Body of pancreas (tissue), 4 donors: ENCODE measurements at regions not wholly inside any gene's neighbourhood (a gene's known extent, or its start where the extent isn't known, plus 50 kb on each side); places are given as distances from the start of the nearest gene placed in this dataset.

ENCODE experiments used
- CTCF ChIP-seq, 7 experiments: fragments of 450-650 bp in 4 of 7; fragments of 200-600 bp in 3 of 7; sonication (generic) in 3 of 7; IDR thresholded peaks; one replicate each; pipeline ENCODE4 v1.5.1; 2016 to 2019; ENCODE audit warnings: antibody characterized with exemption in 7 of 7
- POLR2A ChIP-seq, 3 donors: fragments of 450-650 bp; IDR thresholded peaks; one replicate each; pipeline ENCODE4 v1.6.1; 2016; ENCODE audit warnings: antibody characterized with exemption in 3 of 3, mild to moderate bottlenecking in 2 of 3

- TF ChIP-seq CTCF (IDR thresholded peaks at IDR 0.05) = no peak
- no peak for TF ChIP-seq POLR2A (IDR thresholded peaks at IDR 0.05)
These were observed 345.0 kb downstream of the SEMA3D start for GRCh38 chr7:84841809-84842208.
